Gastroesophageal sphincter (tissue), 4 donors: ENCODE measurements at regions not wholly inside any gene's neighbourhood (a gene's known extent, or its start where the extent isn't known, plus 50 kb on each side); places are given as distances from the start of the nearest gene placed in this dataset.

Experiments
- ATAC-seq: fragments of 150-250 bp; one replicate; pipeline ENCODE4 v1.9.1; 2016; ENCODE audit warnings: mild to moderate bottlenecking, moderate library complexity
- H3K27ac ChIP-seq, 4 donors: fragments of 200-600 bp; sonication (generic) in 3 of 4; 1 replicate in 3 of 4; 2 replicates in 1 of 4; pipeline ENCODE4 v1.5.1; 2016 to 2019
- H3K27me3 ChIP-seq: fragments of 200-600 bp; sonication (generic); one replicate; pipeline ENCODE4 v1.5.1; 2019
- H3K36me3 ChIP-seq, 2 donors: fragments of 200-600 bp; sonication (generic); one replicate each; pipeline ENCODE4 v1.5.1; 2019; ENCODE audit warnings: control low read depth in 1 of 2
- H3K4me1 ChIP-seq, 3 donors: fragments of 200-600 bp; sonication (generic); 1 replicate in 2 of 3; 2 replicates in 1 of 3; pipeline ENCODE4 v1.5.1; 2016 to 2019; ENCODE audit warnings: control low read depth in 2 of 3
- H3K4me3 ChIP-seq, 2 donors: fragments of 200-600 bp; sonication (generic); one replicate each; pipeline ENCODE4 v1.5.1; 2019; ENCODE audit warnings: mild to moderate bottlenecking in 1 of 2, moderate library complexity in 1 of 2
- H3K9me3 ChIP-seq, 3 donors: fragments of 200-600 bp; sonication (generic); one replicate each; pipeline ENCODE4 v1.5.1; 2017 to 2019; ENCODE audit warnings: control low read depth in 2 of 3
- EP300 ChIP-seq: sonication (generic); formaldehyde crosslinking; IDR thresholded peaks from one replicate; pipeline ENCODE4 v1.6.1; 2017; ENCODE audit warnings: antibody characterized with exemption, mild to moderate bottlenecking
- POLR2A ChIP-seq, 2 donors: fragments of 450-650 bp; IDR thresholded peaks; one replicate each; pipeline ENCODE4 v1.6.1; 2017; ENCODE audit warnings: antibody characterized with exemption in 2 of 2, mild to moderate bottlenecking in 2 of 2, moderate library complexity in 1 of 2
- POLR2AphosphoS5 ChIP-seq: sonication (generic); formaldehyde crosslinking; IDR thresholded peaks from one replicate; pipeline ENCODE4 v1.6.1; 2017; ENCODE audit warnings: antibody characterized with exemption
- WGBS, 2 donors: methylation state at CpG; one replicate each; pipeline ENCODE4 v1.1.5; 2018; ENCODE audit warnings: low coverage in 1 of 2; 5-methylcytosine and 5-hydroxymethylcytosine counted together
- small RNA-seq, 4 donors: library from RNA; depleted of rRNA; stranded (forward); fragments of <200 nt; gene quantifications; one replicate each; pipeline ENCODE3, GENCODE V24; 2016
- TF ChIP-seq, protein P1 (sequence below), 4 experiments: fragments of 200-600 bp in 2 of 4; fragments of 450-650 bp in 2 of 4; sonication (generic) in 1 of 4; IDR thresholded peaks; one replicate each; pipeline ENCODE4 v1.5.1; 2017 to 2019; ENCODE audit warnings: antibody characterized with exemption in 4 of 4, mild to moderate bottlenecking in 2 of 4, moderate library complexity in 2 of 4

GRCh38 chr12:93319523-93320050, 58.1 kb upstream of the NUDT4 start:
- Histone ChIP-seq H3K9me3 (no peaks in the 10 kb centered on the region), H3K4me1 (peaks cover 0 to 12% (median 0%) of the 10 kb centered on the region in 3 donors), H3K27ac (no peak overlapping the region), H3K4me3 (no peak overlapping the region), H3K27me3 (no peaks in the 10 kb centered on the region), H3K36me3 (no peaks in the 10 kb centered on the region)
- WGBS, 2 donors = 33 to 54% methylated on average over 5 of the region's 5 CpGs
- TF ChIP-seq POLR2AphosphoS5 = no peak
- TF ChIP-seq, protein P1, sequence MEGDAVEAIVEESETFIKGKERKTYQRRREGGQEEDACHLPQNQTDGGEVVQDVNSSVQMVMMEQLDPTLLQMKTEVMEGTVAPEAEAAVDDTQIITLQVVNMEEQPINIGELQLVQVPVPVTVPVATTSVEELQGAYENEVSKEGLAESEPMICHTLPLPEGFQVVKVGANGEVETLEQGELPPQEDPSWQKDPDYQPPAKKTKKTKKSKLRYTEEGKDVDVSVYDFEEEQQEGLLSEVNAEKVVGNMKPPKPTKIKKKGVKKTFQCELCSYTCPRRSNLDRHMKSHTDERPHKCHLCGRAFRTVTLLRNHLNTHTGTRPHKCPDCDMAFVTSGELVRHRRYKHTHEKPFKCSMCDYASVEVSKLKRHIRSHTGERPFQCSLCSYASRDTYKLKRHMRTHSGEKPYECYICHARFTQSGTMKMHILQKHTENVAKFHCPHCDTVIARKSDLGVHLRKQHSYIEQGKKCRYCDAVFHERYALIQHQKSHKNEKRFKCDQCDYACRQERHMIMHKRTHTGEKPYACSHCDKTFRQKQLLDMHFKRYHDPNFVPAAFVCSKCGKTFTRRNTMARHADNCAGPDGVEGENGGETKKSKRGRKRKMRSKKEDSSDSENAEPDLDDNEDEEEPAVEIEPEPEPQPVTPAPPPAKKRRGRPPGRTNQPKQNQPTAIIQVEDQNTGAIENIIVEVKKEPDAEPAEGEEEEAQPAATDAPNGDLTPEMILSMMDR (IDR thresholded peaks at IDR 0.05) = no peak
- no peak for TF ChIP-seq EP300
- no peak for TF ChIP-seq POLR2A (IDR thresholded peaks at IDR 0.05)
- ATAC-seq = no peak

DNA sequence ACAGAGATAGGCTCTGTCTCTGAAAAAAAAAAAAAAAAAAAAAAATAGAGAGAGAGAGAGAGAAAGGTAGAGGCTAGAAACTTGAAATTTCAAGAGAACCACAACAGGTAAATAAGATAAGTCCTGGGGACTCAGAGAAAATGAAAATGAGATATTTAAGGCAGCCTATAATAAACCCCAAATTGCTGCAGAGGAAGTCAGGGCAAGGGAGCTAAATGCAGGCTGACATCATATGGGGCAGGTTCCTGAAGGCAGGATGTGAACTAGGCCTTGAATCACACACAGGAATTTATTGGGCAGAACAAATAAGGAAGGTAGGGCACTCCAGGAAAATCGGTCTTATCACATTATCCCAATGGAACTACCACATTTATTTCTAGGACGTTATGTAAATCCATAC, 54.9 kb upstream of the NUDT4 start:
- Histone ChIP-seq H3K36me3 (no peaks in the 10 kb centered on the region), H3K9me3 (no peaks in the 10 kb centered on the region), H3K27ac (no peak overlapping the region), H3K4me3 (no peak overlapping the region), H3K4me1 (peaks cover 0 to 12% (median 0%) of the 10 kb centered on the region in 3 donors), H3K27me3 (no peaks in the 10 kb centered on the region)
- no peak for TF ChIP-seq POLR2A (IDR thresholded peaks at IDR 0.05)
- TF ChIP-seq EP300 = no peak
- TF ChIP-seq, protein P1 (IDR thresholded peaks at IDR 0.05) = no peak
- no peak for TF ChIP-seq POLR2AphosphoS5
- no peak for ATAC-seq
- 75 to 94% methylated on average over 2 of the region's 2 CpGs for WGBS, 2 donors

DNA sequence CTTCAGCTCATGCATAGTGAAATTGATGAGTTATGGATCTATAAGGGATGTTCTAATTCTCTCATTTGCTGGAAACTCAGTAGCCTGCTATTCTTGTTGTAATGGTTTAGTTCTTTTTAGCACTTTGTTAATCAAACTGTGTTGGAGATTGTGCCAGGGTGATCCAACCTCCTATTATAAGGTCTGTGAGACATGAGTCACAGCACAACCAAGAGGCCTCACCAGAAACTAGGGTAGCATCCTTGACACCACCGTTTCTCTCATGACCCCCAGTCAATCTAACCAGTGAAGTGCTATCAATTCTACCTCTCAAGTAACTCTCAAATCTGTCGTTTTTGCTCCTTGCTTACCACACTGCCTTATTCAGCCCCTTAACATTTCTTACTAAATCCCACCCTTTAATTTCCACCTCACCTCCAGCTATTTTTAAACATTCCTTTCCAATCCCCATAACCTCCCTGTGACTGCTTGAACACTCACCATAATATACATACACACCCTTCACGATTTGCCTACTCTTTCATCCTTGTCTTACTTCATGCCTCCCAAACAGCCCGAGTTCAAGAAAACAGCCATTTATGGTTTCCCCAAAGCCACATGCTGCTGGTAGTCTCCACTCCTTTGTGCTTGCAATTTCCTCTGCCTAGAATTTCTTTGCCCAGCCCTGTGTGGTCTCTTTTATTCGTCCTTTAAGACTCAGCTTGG, 53.9 kb upstream of the NUDT4 start:
- 72 to 78% methylated on average over 5 of the region's 5 CpGs for WGBS, 2 donors
- Histone ChIP-seq H3K27me3 (no peaks in the 10 kb centered on the region), H3K27ac (no peak overlapping the region), H3K4me3 (no peak overlapping the region), H3K9me3 (no peaks in the 10 kb centered on the region), H3K36me3 (no peaks in the 10 kb centered on the region), H3K4me1 (peaks cover 0 to 12% (median 0%) of the 10 kb centered on the region in 3 donors)
- TF ChIP-seq EP300 (no peak), POLR2AphosphoS5 (no peak), POLR2A (IDR thresholded peaks at IDR 0.05) (no peak)
- TF ChIP-seq, protein P1 (IDR thresholded peaks at IDR 0.05) = no peak
- ATAC-seq = no peak

- Histone ChIP-seq H3K9me3 (no peaks in the 10 kb centered on the region), H3K4me3 (no peak overlapping the region), H3K36me3 (no peaks in the 10 kb centered on the region), H3K27ac (no peak overlapping the region), H3K4me1 (no peaks in the 10 kb centered on the region), H3K27me3 (no peaks in the 10 kb centered on the region)
- TF ChIP-seq EP300 (no peak), POLR2AphosphoS5 (no peak), POLR2A (IDR thresholded peaks at IDR 0.05) (no peak)
- TF ChIP-seq, protein P1 (IDR thresholded peaks at IDR 0.05) = no peak
- ATAC-seq = no peak
- WGBS, 2 donors = 77 to 100% methylated on average over 2 to 7 of the region's 7 CpGs
These were observed 51.9 kb upstream of the NUDT4 start for GRCh38 chr12:93325855-93326254.

Small RNA genes in the stretch of these regions (small RNA-seq; reads per million reads assigned to genes)
- gene RF00019 = 0 reads per million in 4 donors
- 0 reads per million in 4 donors for gene RF00284
- gene RPL41P5 = 0 reads per million in 4 donors
